ENCODE measurements at regions not wholly inside any gene's neighbourhood (a gene's known extent, or its start where the extent isn't known, plus 50 kb on each side); places are given as distances from the start of the nearest gene placed in this dataset.

DNA sequence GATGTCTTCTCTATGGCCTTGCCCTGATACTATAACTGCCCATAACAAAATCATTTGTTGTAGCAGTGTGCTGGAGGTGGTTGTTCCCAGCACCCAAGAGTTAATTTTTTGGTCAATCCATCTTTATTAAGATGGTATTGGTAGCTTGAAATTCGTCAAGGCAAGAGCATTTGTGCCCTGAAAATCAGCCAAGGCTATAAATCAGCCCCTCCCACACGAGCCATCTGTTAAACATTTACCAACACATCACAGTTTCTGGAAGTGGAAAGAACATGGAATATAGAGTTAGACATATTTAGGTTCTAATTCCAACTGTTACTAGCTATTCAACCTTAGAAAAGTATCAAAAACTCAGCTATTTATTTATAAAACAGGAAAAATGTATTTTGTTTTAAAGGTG is 888.4 kb upstream of the GJE1 start:
- Histone ChIP-seq H3K79me2 (ENCODE audit: low read length) (no peaks in the 10 kb centered on the region), H2AFZ (ENCODE audit: low read length) (no peak overlapping the region), H3K4me2 (ENCODE audit: low read depth, low read length) (no peak overlapping the region), H4K20me1 (ENCODE audit: insufficient read depth, low read length) (no peaks in the 10 kb centered on the region), H3K9ac (ENCODE audit: low read length) (no peak overlapping the region), H3K9me3 (replicated peaks; ENCODE audit: insufficient read depth, low read length) (no peaks in the 10 kb centered on the region), H3K36me3 (replicated peaks; ENCODE audit: insufficient read depth, low read length) (no peaks in the 10 kb centered on the region), H3K4me1 (ENCODE audit: low read length) (no peaks in the 10 kb centered on the region), H3K27me3 (replicated peaks; ENCODE audit: insufficient read depth, low read length) (no peaks in the 10 kb centered on the region), H3K27ac (ENCODE audit: low read length) (no peak overlapping the region), H3K4me3 (ENCODE audit: low read length) (no peak overlapping the region), H3F3A (ENCODE audit: insufficient read depth, low read length) (no peaks in the 10 kb centered on the region), H3K9me2 (replicated peaks; ENCODE audit: insufficient read depth, low read length) (no peaks in the 10 kb centered on the region)
- DNase-seq, result no peak
- TF ChIP-seq EZH2 (optimal IDR thresholded peaks at IDR 0.05; ENCODE audit: low read depth, low read length) (no peak), EZH2phosphoT487 (IDR thresholded peaks at IDR 0.05; ENCODE audit: low read length) (no peak)
- TF ChIP-seq, protein P1, sequence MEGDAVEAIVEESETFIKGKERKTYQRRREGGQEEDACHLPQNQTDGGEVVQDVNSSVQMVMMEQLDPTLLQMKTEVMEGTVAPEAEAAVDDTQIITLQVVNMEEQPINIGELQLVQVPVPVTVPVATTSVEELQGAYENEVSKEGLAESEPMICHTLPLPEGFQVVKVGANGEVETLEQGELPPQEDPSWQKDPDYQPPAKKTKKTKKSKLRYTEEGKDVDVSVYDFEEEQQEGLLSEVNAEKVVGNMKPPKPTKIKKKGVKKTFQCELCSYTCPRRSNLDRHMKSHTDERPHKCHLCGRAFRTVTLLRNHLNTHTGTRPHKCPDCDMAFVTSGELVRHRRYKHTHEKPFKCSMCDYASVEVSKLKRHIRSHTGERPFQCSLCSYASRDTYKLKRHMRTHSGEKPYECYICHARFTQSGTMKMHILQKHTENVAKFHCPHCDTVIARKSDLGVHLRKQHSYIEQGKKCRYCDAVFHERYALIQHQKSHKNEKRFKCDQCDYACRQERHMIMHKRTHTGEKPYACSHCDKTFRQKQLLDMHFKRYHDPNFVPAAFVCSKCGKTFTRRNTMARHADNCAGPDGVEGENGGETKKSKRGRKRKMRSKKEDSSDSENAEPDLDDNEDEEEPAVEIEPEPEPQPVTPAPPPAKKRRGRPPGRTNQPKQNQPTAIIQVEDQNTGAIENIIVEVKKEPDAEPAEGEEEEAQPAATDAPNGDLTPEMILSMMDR (IDR thresholded peaks at IDR 0.05; ENCODE audit: low read length), result no peak

DNA sequence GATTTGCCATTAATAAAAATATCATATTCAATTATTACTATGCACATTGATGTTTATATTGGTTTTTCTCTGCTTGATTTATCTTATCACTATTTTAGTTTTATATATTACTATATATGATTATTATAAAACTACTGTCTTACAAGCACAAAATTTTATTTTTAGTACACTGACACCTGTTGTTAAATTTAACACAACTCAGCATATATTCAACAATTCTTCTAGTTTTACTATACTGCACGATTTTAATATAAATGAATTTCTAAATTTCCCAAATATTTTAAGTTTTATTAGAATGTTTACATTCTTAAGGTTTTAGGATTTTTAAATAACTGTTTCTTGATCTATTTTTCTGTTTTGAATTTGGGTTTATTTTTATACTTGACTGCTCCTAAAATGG is 889.8 kb upstream of the GJE1 start:
- no peak overlapping the region for H2AFZ ChIP-seq (ENCODE audit: low read length)
- H3K79me2 ChIP-seq (ENCODE audit: low read length), result no peaks in the 10 kb centered on the region
- no peak for TF ChIP-seq EZH2 (optimal IDR thresholded peaks at IDR 0.05; ENCODE audit: low read depth, low read length)
- TF ChIP-seq EZH2phosphoT487 (IDR thresholded peaks at IDR 0.05; ENCODE audit: low read length), result no peak
- TF ChIP-seq, protein P1 (IDR thresholded peaks at IDR 0.05; ENCODE audit: low read length), result no peak
- no peak overlapping the region for H3K27ac ChIP-seq (ENCODE audit: low read length)
- H3K9me3 ChIP-seq (replicated peaks; ENCODE audit: insufficient read depth, low read length), result no peaks in the 10 kb centered on the region
- no peaks in the 10 kb centered on the region for H4K20me1 ChIP-seq (ENCODE audit: insufficient read depth, low read length)
- H3K9me2 ChIP-seq (replicated peaks; ENCODE audit: insufficient read depth, low read length), result no peaks in the 10 kb centered on the region
- H3K27me3 ChIP-seq (replicated peaks; ENCODE audit: insufficient read depth, low read length), result no peaks in the 10 kb centered on the region
- DNase-seq, result no peak
- H3K9ac ChIP-seq (ENCODE audit: low read length), result no peak overlapping the region
- no peaks in the 10 kb centered on the region for H3F3A ChIP-seq (ENCODE audit: insufficient read depth, low read length)
- no peaks in the 10 kb centered on the region for H3K36me3 ChIP-seq (replicated peaks; ENCODE audit: insufficient read depth, low read length)
- H3K4me2 ChIP-seq (ENCODE audit: low read depth, low read length), result no peak overlapping the region
- no peak overlapping the region for H3K4me3 ChIP-seq (ENCODE audit: low read length)
- H3K4me1 ChIP-seq (ENCODE audit: low read length), result no peaks in the 10 kb centered on the region

DNA sequence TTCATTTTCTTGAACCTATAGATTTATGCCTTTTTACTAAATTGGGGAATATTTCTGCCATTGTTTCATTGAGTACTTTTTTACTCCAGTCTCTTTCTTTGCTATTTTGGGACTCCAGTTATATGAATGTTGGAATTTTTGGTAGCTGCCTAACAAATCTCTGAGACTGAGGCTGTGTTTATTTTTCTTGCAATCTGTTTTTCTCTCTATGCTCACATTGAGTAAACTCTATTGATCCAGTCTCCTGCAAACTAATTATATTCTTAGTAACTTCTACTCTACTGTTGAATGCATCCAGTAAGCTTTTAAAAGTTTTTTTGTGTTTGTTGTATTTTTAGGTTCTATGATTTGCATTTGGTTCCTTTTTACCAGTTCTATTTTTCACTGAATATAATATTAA is 903.4 kb upstream of the GJE1 start:
- Histone ChIP-seq H3K4me2 (ENCODE audit: low read depth, low read length) (no peak overlapping the region), H3K27me3 (replicated peaks; ENCODE audit: insufficient read depth, low read length) (no peaks in the 10 kb centered on the region), H3F3A (ENCODE audit: insufficient read depth, low read length) (no peaks in the 10 kb centered on the region), H3K79me2 (ENCODE audit: low read length) (no peaks in the 10 kb centered on the region), H2AFZ (ENCODE audit: low read length) (no peak overlapping the region), H3K9me3 (replicated peaks; ENCODE audit: insufficient read depth, low read length) (no peaks in the 10 kb centered on the region), H3K36me3 (replicated peaks; ENCODE audit: insufficient read depth, low read length) (no peaks in the 10 kb centered on the region), H3K9me2 (replicated peaks; ENCODE audit: insufficient read depth, low read length) (no peaks in the 10 kb centered on the region), H3K27ac (ENCODE audit: low read length) (no peak overlapping the region), H4K20me1 (ENCODE audit: insufficient read depth, low read length) (no peaks in the 10 kb centered on the region), H3K4me1 (ENCODE audit: low read length) (no peaks in the 10 kb centered on the region), H3K4me3 (ENCODE audit: low read length) (no peak overlapping the region), H3K9ac (ENCODE audit: low read length) (no peak overlapping the region)
- TF ChIP-seq EZH2 (optimal IDR thresholded peaks at IDR 0.05; ENCODE audit: low read depth, low read length) (no peak), EZH2phosphoT487 (IDR thresholded peaks at IDR 0.05; ENCODE audit: low read length) (no peak)
- TF ChIP-seq, protein P1 (IDR thresholded peaks at IDR 0.05; ENCODE audit: low read length), result no peak
- DNase-seq, result no peak
